Choroid plexus epithelial cell (primary cell): ENCODE measurements at regions not wholly inside any gene's neighbourhood (a gene's known extent, or its start where the extent isn't known, plus 50 kb on each side); places are given as distances from the start of the nearest gene placed in this dataset.

Experiments
- DNase-seq: peaks from one replicate; pipeline ENCODE4 v3.0.0-alpha.2; 2010; ENCODE audit warnings: low read depth
- H3K4me3 ChIP-seq: 2 replicates; pipeline ENCODE4 v1.5.1; 2011; ENCODE audit warnings: low read depth, mild to moderate bottlenecking, control low read depth, low read length, moderate library complexity
- CTCF ChIP-seq: conservative IDR thresholded peaks from 2 replicates; pipeline ENCODE4 v1.5.1; 2011; ENCODE audit warnings: low read depth, mild to moderate bottlenecking, control low read depth, inconsistent platforms, low read length, moderate library complexity

- H3K4me3 ChIP-seq: no peak overlapping the region
- no peak for TF ChIP-seq CTCF
- no peak for DNase-seq
Observed at GRCh38 chr6:18565231-18565630, 178.1 kb downstream of the RNF144B start.

GRCh38 chr6:18567380-18567779 lies 180.2 kb downstream of the RNF144B start:
- no peak for DNase-seq
- no peak overlapping the region for H3K4me3 ChIP-seq
- no peak for TF ChIP-seq CTCF

- no peak for TF ChIP-seq CTCF
- no peak for DNase-seq
- H3K4me3 ChIP-seq: no peak overlapping the region
Observed at GRCh38 chr6:18577491-18577890, 190.3 kb downstream of the RNF144B start.

GRCh38 chr6:18579166-18579565 lies 192.0 kb downstream of the RNF144B start:
- DNase-seq: no peak
- no peak for TF ChIP-seq CTCF
- H3K4me3 ChIP-seq: no peak overlapping the region

GRCh38 chr6:18579869-18580268 lies 192.7 kb downstream of the RNF144B start:
- no peak for TF ChIP-seq CTCF
- DNase-seq: no peak
- H3K4me3 ChIP-seq: no peak overlapping the region

GRCh38 chr6:18584372-18584771 lies 197.2 kb downstream of the RNF144B start:
- TF ChIP-seq CTCF: no peak
- no peak for DNase-seq

GRCh38 chr6:18585032-18585573 lies 198.0 kb downstream of the RNF144B start:
- no peak overlapping the region for H3K4me3 ChIP-seq
- DNase-seq: peak; percentile 74
- TF ChIP-seq CTCF: no peak

More at GRCh38 chr6:18584372-18584771, 197.2 kb downstream of the RNF144B start:
- H3K4me3 ChIP-seq: no peak overlapping the region
